ENCODE measurements at regions not wholly inside any gene's neighbourhood (a gene's known extent, or its start where the extent isn't known, plus 50 kb on each side); places are given as distances from the start of the nearest gene placed in this dataset.

DNA sequence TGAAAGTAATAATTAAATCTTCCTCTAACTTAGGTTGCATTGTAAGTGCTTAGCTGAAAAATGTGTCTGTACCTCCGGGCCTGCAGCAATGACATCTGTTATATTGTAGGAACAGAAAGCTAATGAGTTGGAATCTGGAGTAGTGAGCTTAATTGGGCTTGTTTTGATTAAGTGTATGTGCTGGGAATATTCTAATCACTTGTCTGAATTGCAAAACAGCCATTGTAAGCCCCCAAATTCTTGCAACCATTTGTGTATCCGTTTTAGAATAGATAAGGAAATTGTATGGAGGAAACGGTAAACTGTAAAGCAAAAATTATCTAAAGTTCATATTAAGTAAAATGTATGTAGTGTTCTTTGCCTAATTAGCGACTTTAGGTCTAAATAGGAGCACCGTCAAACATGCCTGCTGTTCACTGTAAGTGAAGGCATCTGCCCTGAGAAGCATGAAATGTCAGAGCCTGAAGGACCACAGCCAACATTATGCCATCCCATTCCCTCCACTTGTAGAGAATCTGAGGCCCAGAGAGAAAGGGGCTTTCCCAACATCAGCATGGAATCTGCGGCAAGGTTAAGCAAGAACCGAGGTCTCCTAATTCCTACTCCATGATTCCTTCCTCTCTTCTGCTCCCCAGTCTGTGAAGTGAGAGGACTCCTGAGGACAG lies 466.4 kb downstream of the TDRD15 start:
- Histone ChIP-seq H3K9me3 (replicated peaks in 1 of 11) (0 out of 22 replicates have a peak, but pooled peaks cover 0 to 5% (median 0%) of the 10 kb centered on the region in 11 experiments), H3K36me3 (no peaks in the 10 kb centered on the region), H3K4me1 (no peaks in the 10 kb centered on the region), H3K27me3 (no peaks in the 10 kb centered on the region), H3K9ac (no peak overlapping the region), H3K4me2 (no peak overlapping the region), H3K4me3 (no peak overlapping the region), H4K20me1 (no peaks in the 10 kb centered on the region), H3K27ac (no peak overlapping the region)
- no peak for TF ChIP-seq Cebpa-rat (IDR thresholded peaks at IDR 0.05)

DNA sequence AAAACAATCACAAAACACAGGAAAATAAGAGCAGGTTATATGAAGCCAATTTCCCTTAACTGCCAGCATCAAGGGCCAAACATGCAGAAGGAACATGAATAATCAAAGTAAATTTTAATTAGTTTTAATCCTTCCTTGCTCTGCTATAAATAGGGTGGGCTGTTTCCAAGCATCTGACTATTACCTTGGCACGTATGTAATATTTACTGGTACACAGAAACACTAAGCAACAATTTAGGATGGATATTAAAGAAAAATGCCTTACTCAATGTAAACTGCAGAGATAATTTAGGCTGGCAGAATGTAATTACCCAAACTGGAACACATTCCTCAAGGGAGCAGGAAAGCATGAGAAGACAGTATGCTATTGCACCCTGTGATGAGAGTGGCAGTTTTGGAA lies 468.2 kb downstream of the TDRD15 start:
- no peaks in the 10 kb centered on the region for H3K36me3 ChIP-seq
- H3K4me3 ChIP-seq, result no peak overlapping the region
- H3K4me1 ChIP-seq, result no peaks in the 10 kb centered on the region
- no peaks in the 10 kb centered on the region for H3K27me3 ChIP-seq
- peaks cover 7 to 20% (median 10%) of the 10 kb centered on the region in 11 experiments; a peak in 15 of 22 replicates for H3K9me3 ChIP-seq (replicated peaks in 1 of 11)
- H4K20me1 ChIP-seq, result no peaks in the 10 kb centered on the region
- H3K27ac ChIP-seq, result no peak overlapping the region
- TF ChIP-seq Cebpa-rat (IDR thresholded peaks at IDR 0.05), result no peak
- H3K4me2 ChIP-seq, result no peak overlapping the region
- no peak overlapping the region for H3K9ac ChIP-seq

DNA sequence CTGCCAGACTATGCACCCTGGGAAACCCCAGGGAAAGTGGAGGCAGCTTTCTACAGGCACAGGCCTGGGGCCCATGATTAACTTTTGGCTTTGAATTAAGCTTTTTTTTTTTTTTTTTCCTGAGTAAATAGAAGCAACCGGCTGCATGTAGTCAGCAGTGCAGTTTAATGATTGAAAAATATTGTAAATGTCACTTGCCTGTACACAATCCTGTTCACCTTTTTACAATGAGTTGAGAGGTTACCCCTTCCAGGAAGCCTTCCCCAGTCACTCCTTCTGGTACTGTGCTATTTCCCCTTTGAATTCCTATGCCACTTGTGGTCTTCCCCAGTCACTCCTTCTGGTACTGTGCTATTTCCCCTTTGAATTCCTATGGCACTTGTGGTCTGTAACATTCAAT lies 475.6 kb downstream of the TDRD15 start:
- no peak overlapping the region for H3K27ac ChIP-seq
- no peak overlapping the region for H3K4me2 ChIP-seq
- TF ChIP-seq Cebpa-rat (IDR thresholded peaks at IDR 0.05), result no peak
- H3K4me3 ChIP-seq, result no peak overlapping the region
- H3K27me3 ChIP-seq, result no peaks in the 10 kb centered on the region
- no peak overlapping the region for H3K9ac ChIP-seq
- peaks cover 7 to 32% (median 17%) of the 10 kb centered on the region in 11 experiments; a peak in 15 of 22 replicates for H3K9me3 ChIP-seq (replicated peaks in 1 of 11)
- H3K36me3 ChIP-seq, result no peaks in the 10 kb centered on the region
- no peaks in the 10 kb centered on the region for H3K4me1 ChIP-seq
- no peaks in the 10 kb centered on the region for H4K20me1 ChIP-seq

DNA sequence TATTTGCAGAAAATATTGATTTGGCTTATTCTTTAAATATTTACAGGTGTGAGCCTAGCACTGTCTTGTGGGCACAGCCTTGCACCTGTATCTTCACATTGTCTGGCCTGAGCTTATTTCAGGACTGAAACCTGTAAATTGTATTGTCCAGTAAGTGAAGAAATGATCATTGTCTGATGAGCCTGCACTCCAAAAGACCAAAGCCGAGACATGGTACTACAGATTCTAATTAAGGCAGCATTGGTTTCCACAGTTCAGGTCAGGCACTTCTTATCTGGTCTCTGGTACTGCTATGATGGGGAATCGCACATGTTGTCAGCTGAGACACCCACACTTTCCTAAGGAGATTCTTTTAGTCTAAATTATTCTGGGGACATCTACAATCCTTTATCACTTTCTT lies 479.0 kb downstream of the TDRD15 start:
- Histone ChIP-seq H3K27ac (no peak overlapping the region), H4K20me1 (no peaks in the 10 kb centered on the region), H3K36me3 (no peaks in the 10 kb centered on the region), H3K9ac (no peak overlapping the region), H3K4me3 (no peak overlapping the region), H3K4me1 (peaks cover 0 to 7% (median 0%) of the 10 kb centered on the region in 10 experiments; a peak in 2 of 20 replicates), H3K4me2 (no peak overlapping the region), H3K27me3 (no peaks in the 10 kb centered on the region), H3K9me3 (replicated peaks in 1 of 11) (peaks cover 0 to 4% (median 2%) of the 10 kb centered on the region in 11 experiments; a peak in 6 of 22 replicates)
- TF ChIP-seq Cebpa-rat (IDR thresholded peaks at IDR 0.05), result no peak

DNA sequence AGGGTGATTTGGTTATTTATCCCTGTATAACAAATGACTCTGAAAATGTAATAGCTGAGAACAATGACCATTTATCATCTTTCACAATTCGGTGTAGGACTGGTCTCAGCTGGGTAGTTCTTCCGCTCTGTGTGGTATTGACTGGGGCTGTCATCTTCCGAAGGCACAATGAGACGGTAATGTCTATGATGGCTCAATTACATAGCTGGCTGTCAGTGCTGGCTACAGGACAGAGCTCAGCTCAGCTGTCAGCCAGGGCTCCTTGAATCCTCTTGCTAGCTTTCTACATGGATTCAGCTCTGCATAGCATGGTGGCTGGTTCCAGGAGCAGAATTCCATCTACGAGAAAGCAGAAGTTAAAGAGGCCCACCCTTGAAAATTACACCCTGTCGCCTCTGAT lies 483.8 kb downstream of the TDRD15 start:
- no peak for TF ChIP-seq Cebpa-rat (IDR thresholded peaks at IDR 0.05)
- Histone ChIP-seq H3K4me3 (no peak overlapping the region), H3K9ac (no peak overlapping the region), H3K4me2 (no peak overlapping the region), H3K36me3 (no peaks in the 10 kb centered on the region), H4K20me1 (no peaks in the 10 kb centered on the region), H3K27me3 (no peaks in the 10 kb centered on the region), H3K27ac (no peak overlapping the region), H3K9me3 (replicated peaks in 1 of 11) (peaks cover 0 to 14% (median 5%) of the 10 kb centered on the region in 11 experiments; a peak in 11 of 22 replicates), H3K4me1 (peaks cover 0 to 7% (median 0%) of the 10 kb centered on the region in 10 experiments; a peak in 2 of 20 replicates)

DNA sequence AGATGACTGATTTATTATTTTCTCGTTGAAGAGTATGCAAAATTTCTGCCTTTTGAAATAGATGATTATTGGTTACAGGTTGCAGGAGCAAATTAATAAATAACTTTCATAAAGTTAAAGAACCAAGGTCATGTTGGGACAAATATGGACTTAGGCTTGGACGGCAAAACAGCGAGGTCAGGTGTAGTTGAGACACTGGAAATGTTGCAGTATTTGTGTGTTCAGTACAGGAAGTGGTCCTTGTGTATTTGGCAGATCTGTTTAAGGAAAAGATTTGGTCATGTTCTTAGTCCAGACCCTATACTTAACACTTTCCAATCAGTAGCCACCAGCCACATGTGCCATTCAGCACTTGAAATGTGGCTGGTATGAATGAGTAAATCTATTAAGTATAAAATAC lies 486.5 kb downstream of the TDRD15 start:
- Histone ChIP-seq H3K4me1 (peaks cover 0 to 7% (median 0%) of the 10 kb centered on the region in 10 experiments; a peak in 2 of 20 replicates), H3K4me3 (no peak overlapping the region), H4K20me1 (no peaks in the 10 kb centered on the region), H3K9me3 (replicated peaks in 1 of 11) (peaks cover 0 to 18% (median 6%) of the 10 kb centered on the region in 11 experiments; a peak in 11 of 22 replicates), H3K27ac (no peak overlapping the region), H3K4me2 (no peak overlapping the region), H3K36me3 (no peaks in the 10 kb centered on the region), H3K27me3 (no peaks in the 10 kb centered on the region), H3K9ac (no peak overlapping the region)
- no peak for TF ChIP-seq Cebpa-rat (IDR thresholded peaks at IDR 0.05)

DNA sequence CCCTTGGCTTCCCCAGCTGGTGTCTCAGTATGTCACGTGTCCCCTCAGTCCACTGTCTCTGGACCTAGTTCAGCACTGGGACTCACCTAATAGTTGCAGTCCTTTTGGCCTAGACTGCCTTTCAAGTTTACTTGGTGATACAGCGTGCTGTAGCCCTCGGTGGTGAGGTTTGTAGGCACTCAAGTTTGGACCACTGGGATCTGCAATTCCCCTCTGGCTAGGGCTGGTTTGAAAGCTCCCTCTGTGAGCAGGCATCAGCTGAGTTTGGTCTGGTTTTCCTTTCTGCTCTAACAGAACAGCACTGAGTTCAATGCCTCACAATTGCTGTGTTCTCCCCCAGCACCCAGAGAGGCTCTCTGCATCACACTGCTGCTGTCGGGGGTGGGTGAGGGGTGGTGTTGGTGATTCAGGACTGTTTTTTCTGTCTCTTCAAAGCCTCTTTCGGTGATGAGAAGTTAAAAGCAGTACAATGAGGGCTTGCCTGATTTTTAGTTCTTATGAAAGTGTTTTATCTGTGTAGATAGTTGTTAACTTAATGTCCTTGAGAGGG lies 494.2 kb downstream of the TDRD15 start:
- Histone ChIP-seq H3K36me3 (no peaks in the 10 kb centered on the region), H3K9me3 (replicated peaks in 1 of 11) (peaks cover 0 to 5% (median 0%) of the 10 kb centered on the region in 11 experiments; a peak in 2 of 22 replicates), H3K4me2 (no peak overlapping the region)

DNA sequence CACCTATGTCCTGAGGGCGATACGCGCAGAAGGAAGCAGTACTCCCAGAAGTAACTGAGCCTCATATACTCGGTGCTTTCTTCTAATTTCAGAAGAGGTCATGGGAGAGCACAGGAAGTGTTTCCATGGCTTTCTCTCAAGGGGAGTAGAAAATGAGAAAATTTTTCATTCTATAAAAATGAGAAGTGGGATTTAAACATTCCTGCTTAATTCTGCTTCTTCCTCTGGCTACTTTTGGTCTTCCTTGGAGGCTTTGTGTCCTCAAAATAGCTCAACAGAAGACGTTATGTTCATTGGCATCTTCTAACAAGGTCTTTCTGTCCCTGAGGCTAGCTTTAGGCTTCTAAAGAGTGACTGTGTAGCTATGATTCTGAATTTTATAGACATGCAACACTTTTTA lies 497.0 kb downstream of the TDRD15 start:
- H3K4me2 ChIP-seq, result peak overlapping the region in 4 of 11 experiments; percentile 0 to 18 (median 8); a peak in 2 of 22 replicates
- H3K27ac ChIP-seq, result no peak overlapping the region
- peaks cover 0 to 6% (median 0%) of the 10 kb centered on the region in 10 experiments; a peak in 4 of 20 replicates for H3K4me1 ChIP-seq
- H3K9me3 ChIP-seq (replicated peaks in 1 of 11), result peaks cover 0 to 9% (median 0%) of the 10 kb centered on the region in 11 experiments; a peak in 1 of 22 replicates
- H3K4me3 ChIP-seq, result no peak overlapping the region
- H3K27me3 ChIP-seq, result no peaks in the 10 kb centered on the region
- no peak overlapping the region for H3K9ac ChIP-seq
- no peaks in the 10 kb centered on the region for H3K36me3 ChIP-seq
- no peaks in the 10 kb centered on the region for H4K20me1 ChIP-seq
- TF ChIP-seq Cebpa-rat (IDR thresholded peaks at IDR 0.05), result no peak

More for the DNA sequence above, 494.2 kb downstream of the TDRD15 start:
- Histone ChIP-seq H3K4me1 (peaks cover 0 to 6% (median 0%) of the 10 kb centered on the region in 10 experiments; a peak in 4 of 20 replicates), H4K20me1 (no peaks in the 10 kb centered on the region), H3K27me3 (no peaks in the 10 kb centered on the region), H3K4me3 (no peak overlapping the region), H3K27ac (no peak overlapping the region), H3K9ac (no peak overlapping the region)
- TF ChIP-seq Cebpa-rat (IDR thresholded peaks at IDR 0.05), result no peak

DNA sequence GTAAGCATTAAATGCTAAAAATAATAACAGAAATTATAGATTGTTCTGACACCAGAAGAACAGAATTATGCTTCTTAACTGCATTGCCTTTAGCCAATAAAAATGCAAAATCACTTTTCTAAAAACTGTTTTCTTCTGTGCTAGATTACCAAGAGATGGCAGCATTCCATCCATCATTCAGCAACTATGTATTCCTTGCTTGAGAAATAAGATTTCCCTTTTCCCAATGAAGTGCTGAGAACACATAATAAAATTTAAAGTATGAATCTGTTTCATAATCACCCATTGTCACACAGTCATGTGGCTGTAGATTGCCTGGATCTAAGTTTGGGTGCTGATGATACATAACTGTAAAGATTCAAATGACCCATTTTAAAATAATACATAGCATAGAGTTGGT lies 504.2 kb downstream of the TDRD15 start:
- Histone ChIP-seq H3K9me3 (replicated peaks in 1 of 11) (peaks cover 0 to 9% (median 0%) of the 10 kb centered on the region in 11 experiments; a peak in 1 of 22 replicates), H3K4me2 (no peak overlapping the region), H3K27ac (no peak overlapping the region), H3K9ac (no peak overlapping the region), H3K27me3 (no peaks in the 10 kb centered on the region), H3K4me1 (no peaks in the 10 kb centered on the region), H3K36me3 (no peaks in the 10 kb centered on the region), H3K4me3 (no peak overlapping the region), H4K20me1 (no peaks in the 10 kb centered on the region)
- no peak for TF ChIP-seq Cebpa-rat (IDR thresholded peaks at IDR 0.05)
